SU-DHL-6 (cell line): ENCODE measurements at regions not wholly inside any gene's neighbourhood (a gene's known extent, or its start where the extent isn't known, plus 50 kb on each side); places are given as distances from the start of the nearest gene placed in this dataset.

Experiments used
- CTCF ChIP-seq: fragments of 200-600 bp; sonication (generic); IDR thresholded peaks from one replicate; pipeline ENCODE4 v1.5.1; 2017; ENCODE audit warnings: antibody characterized with exemption, mild to moderate bottlenecking, low read length, moderate library complexity; ENCODE audit not compliant: insufficient read depth, poor library complexity, severe bottlenecking
- EZH2phosphoT487 ChIP-seq: fragments of 200-600 bp; sonication (generic), shearing (Covaris generic); conservative IDR thresholded peaks from 2 replicates; pipeline ENCODE4 v1.6.1; 2018; ENCODE audit warnings: mild to moderate bottlenecking, antibody characterized with exemption, low read length, moderate library complexity, mixed read lengths

GRCh38 chr5:143659599-143660238, 152.2 kb upstream of the HMHB1 start:
- no peak for TF ChIP-seq CTCF
- no peak for TF ChIP-seq EZH2phosphoT487
